HepG2 (cell line): ENCODE measurements at regions not wholly inside any gene's neighbourhood (a gene's known extent, or its start where the extent isn't known, plus 50 kb on each side); places are given as distances from the start of the nearest gene placed in this dataset.

Experiments used
- CHCHD3 ChIP-seq: sonication (generic); formaldehyde crosslinking; IDR thresholded peaks from 2 replicates; pipeline ENCODE4 v1.8.0; 2022; ENCODE audit warnings: mild to moderate bottlenecking, missing genetic modification reagents, moderate library complexity
- EP300 ChIP-seq, 3 experiments: sonication (generic) in 1 of 3; formaldehyde crosslinking in 1 of 3; IDR thresholded peaks; 2 replicates each; pipeline versions ENCODE4 v1.5.1 to v1.6.1; 2011 to 2020; ENCODE audit warnings: low read depth in 2 of 3, low read length in 2 of 3, borderline replicate concordance in 1 of 3, improper control_type of control experiment in 1 of 3, mild to moderate bottlenecking in 1 of 3, missing genetic modification reagents in 1 of 3, moderate library complexity in 1 of 3
- EZH2 ChIP-seq: conservative IDR thresholded peaks from 2 replicates; pipeline ENCODE4 v1.6.1; 2012; ENCODE audit warnings: mild to moderate bottlenecking, low read depth, low read length, moderate library complexity
- KLF6 ChIP-seq: IDR thresholded peaks from 2 replicates; pipeline ENCODE4 v1.8.0; 2016; ENCODE audit warnings: missing biosample characterization, missing genetic modification reagents
- MAFK ChIP-seq, 2 experiments: IDR thresholded peaks in 1 of 2; conservative IDR thresholded peaks in 1 of 2; 2 replicates each; pipeline ENCODE4 v1.6.1; 2011; ENCODE audit warnings: improper control_type of control experiment in 2 of 2, low read length in 2 of 2
- NFYB ChIP-seq: sonication (generic); formaldehyde crosslinking; IDR thresholded peaks from 2 replicates; pipeline ENCODE4 v1.4.0; 2020; ENCODE audit warnings: missing genetic modification reagents
- SALL2 ChIP-seq: sonication (generic); formaldehyde crosslinking; IDR thresholded peaks from 2 replicates; pipeline ENCODE4 v1.8.1; 2023; ENCODE audit warnings: mild to moderate bottlenecking, missing genetic modification reagents, inconsistent platforms
- SMAD1 ChIP-seq: sonication (generic); formaldehyde crosslinking; IDR thresholded peaks from 2 replicates; pipeline ENCODE4 v1.4.0; 2020; ENCODE audit warnings: missing genetic modification reagents, low read depth, mild to moderate bottlenecking, borderline replicate concordance
- ZNF850 ChIP-seq: sonication (generic); formaldehyde crosslinking; conservative IDR thresholded peaks from 2 replicates; pipeline ENCODE4 v1.9.0; 2021; ENCODE audit warnings: mild to moderate bottlenecking, missing genetic modification reagents
- TF ChIP-seq, protein P1 (sequence below): sonication (generic); formaldehyde crosslinking; IDR thresholded peaks from 2 replicates; pipeline ENCODE4 v1.4.0; 2020; ENCODE audit warnings: missing genetic modification reagents
- TF ChIP-seq, protein P2 (sequence below): sonication (generic); formaldehyde crosslinking; IDR thresholded peaks from 2 replicates; pipeline ENCODE4 v1.4.0; 2020; ENCODE audit warnings: missing genetic modification reagents
- TF ChIP-seq, protein P3 (sequence below): sonication (generic); formaldehyde crosslinking; IDR thresholded peaks from 2 replicates; pipeline ENCODE4 v1.4.0; 2020; ENCODE audit warnings: missing genetic modification reagents
- TF ChIP-seq, protein P4 (sequence below): sonication (generic); formaldehyde crosslinking; IDR thresholded peaks from 2 replicates; pipeline ENCODE4 v1.5.0; 2020; ENCODE audit warnings: mild to moderate bottlenecking, missing genetic modification reagents
- TF ChIP-seq, protein P5 (sequence below): sonication (generic); formaldehyde crosslinking; IDR thresholded peaks from 2 replicates; pipeline ENCODE4 v1.5.0; 2020; ENCODE audit warnings: mild to moderate bottlenecking, missing genetic modification reagents, moderate library complexity

DNA sequence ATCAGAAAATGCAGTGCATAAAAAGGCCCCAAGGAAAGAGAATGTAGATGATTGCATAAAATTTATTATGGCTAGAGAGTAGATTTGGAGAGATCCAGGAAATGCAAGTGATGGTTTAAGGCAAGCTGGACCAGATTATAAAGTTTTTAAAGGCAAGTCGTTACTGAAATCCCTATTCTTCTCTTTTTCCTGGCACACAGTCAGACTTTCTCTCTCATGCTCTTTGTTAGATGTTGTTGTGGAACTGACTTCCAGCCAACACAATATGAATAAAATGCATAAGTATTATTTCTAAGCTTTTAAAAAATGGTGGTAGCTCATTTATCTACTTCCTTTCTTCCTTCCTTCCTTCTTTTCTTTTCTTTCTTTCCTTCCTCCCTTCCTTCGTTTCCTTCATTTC is 1085.4 kb upstream of the CDH6 start:
- TF ChIP-seq MAFK (conservative IDR thresholded peaks at IDR 0.05 in 1 of 2, IDR thresholded peaks at IDR 0.05 in 1 of 2; ENCODE audit: low read length in 2 of 2) (no peak), SMAD1 (CRISPR knock-in tag) (no peak), CHCHD3 (no peak), SALL2 (CRISPR knock-in tag) (no peak), KLF6 (CRISPR knock-in tag) (no peak), ZNF850 (CRISPR knock-in tag) (no peak), EZH2 (no peak), EP300 (IDR thresholded peaks at IDR 0.05; ENCODE audit: low read depth in 2 of 2, low read length in 2 of 2) (no peak), EP300 (CRISPR knock-in tag; IDR thresholded peaks at IDR 0.05; ENCODE audit: borderline replicate concordance) (no peak), NFYB (CRISPR knock-in tag) (no peak)
- TF ChIP-seq, protein P1, sequence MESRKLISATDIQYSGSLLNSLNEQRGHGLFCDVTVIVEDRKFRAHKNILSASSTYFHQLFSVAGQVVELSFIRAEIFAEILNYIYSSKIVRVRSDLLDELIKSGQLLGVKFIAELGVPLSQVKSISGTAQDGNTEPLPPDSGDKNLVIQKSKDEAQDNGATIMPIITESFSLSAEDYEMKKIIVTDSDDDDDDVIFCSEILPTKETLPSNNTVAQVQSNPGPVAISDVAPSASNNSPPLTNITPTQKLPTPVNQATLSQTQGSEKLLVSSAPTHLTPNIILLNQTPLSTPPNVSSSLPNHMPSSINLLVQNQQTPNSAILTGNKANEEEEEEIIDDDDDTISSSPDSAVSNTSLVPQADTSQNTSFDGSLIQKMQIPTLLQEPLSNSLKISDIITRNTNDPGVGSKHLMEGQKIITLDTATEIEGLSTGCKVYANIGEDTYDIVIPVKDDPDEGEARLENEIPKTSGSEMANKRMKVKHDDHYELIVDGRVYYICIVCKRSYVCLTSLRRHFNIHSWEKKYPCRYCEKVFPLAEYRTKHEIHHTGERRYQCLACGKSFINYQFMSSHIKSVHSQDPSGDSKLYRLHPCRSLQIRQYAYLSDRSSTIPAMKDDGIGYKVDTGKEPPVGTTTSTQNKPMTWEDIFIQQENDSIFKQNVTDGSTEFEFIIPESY (CRISPR knock-in tag) = no peak
- TF ChIP-seq, protein P2, sequence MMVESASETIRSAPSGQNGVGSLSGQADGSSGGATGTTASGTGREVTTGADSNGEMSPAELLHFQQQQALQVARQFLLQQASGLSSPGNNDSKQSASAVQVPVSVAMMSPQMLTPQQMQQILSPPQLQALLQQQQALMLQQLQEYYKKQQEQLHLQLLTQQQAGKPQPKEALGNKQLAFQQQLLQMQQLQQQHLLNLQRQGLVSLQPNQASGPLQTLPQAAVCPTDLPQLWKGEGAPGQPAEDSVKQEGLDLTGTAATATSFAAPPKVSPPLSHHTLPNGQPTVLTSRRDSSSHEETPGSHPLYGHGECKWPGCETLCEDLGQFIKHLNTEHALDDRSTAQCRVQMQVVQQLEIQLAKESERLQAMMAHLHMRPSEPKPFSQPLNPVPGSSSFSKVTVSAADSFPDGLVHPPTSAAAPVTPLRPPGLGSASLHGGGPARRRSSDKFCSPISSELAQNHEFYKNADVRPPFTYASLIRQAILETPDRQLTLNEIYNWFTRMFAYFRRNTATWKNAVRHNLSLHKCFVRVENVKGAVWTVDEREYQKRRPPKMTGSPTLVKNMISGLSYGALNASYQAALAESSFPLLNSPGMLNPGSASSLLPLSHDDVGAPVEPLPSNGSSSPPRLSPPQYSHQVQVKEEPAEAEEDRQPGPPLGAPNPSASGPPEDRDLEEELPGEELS (CRISPR knock-in tag) = no peak
- TF ChIP-seq, protein P3, sequence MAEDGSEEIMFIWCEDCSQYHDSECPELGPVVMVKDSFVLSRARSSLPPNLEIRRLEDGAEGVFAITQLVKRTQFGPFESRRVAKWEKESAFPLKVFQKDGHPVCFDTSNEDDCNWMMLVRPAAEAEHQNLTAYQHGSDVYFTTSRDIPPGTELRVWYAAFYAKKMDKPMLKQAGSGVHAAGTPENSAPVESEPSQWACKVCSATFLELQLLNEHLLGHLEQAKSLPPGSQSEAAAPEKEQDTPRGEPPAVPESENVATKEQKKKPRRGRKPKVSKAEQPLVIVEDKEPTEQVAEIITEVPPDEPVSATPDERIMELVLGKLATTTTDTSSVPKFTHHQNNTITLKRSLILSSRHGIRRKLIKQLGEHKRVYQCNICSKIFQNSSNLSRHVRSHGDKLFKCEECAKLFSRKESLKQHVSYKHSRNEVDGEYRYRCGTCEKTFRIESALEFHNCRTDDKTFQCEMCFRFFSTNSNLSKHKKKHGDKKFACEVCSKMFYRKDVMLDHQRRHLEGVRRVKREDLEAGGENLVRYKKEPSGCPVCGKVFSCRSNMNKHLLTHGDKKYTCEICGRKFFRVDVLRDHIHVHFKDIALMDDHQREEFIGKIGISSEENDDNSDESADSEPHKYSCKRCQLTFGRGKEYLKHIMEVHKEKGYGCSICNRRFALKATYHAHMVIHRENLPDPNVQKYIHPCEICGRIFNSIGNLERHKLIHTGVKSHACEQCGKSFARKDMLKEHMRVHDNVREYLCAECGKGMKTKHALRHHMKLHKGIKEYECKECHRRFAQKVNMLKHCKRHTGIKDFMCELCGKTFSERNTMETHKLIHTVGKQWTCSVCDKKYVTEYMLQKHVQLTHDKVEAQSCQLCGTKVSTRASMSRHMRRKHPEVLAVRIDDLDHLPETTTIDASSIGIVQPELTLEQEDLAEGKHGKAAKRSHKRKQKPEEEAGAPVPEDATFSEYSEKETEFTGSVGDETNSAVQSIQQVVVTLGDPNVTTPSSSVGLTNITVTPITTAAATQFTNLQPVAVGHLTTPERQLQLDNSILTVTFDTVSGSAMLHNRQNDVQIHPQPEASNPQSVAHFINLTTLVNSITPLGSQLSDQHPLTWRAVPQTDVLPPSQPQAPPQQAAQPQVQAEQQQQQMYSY (CRISPR knock-in tag) = no peak
- TF ChIP-seq, protein P4, sequence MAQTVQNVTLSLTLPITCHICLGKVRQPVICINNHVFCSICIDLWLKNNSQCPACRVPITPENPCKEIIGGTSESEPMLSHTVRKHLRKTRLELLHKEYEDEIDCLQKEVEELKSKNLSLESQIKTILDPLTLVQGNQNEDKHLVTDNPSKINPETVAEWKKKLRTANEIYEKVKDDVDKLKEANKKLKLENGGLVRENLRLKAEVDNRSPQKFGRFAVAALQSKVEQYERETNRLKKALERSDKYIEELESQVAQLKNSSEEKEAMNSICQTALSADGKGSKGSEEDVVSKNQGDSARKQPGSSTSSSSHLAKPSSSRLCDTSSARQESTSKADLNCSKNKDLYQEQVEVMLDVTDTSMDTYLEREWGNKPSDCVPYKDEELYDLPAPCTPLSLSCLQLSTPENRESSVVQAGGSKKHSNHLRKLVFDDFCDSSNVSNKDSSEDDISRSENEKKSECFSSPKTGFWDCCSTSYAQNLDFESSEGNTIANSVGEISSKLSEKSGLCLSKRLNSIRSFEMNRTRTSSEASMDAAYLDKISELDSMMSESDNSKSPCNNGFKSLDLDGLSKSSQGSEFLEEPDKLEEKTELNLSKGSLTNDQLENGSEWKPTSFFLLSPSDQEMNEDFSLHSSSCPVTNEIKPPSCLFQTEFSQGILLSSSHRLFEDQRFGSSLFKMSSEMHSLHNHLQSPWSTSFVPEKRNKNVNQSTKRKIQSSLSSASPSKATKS (CRISPR knock-in tag) = no peak
- TF ChIP-seq, protein P5, sequence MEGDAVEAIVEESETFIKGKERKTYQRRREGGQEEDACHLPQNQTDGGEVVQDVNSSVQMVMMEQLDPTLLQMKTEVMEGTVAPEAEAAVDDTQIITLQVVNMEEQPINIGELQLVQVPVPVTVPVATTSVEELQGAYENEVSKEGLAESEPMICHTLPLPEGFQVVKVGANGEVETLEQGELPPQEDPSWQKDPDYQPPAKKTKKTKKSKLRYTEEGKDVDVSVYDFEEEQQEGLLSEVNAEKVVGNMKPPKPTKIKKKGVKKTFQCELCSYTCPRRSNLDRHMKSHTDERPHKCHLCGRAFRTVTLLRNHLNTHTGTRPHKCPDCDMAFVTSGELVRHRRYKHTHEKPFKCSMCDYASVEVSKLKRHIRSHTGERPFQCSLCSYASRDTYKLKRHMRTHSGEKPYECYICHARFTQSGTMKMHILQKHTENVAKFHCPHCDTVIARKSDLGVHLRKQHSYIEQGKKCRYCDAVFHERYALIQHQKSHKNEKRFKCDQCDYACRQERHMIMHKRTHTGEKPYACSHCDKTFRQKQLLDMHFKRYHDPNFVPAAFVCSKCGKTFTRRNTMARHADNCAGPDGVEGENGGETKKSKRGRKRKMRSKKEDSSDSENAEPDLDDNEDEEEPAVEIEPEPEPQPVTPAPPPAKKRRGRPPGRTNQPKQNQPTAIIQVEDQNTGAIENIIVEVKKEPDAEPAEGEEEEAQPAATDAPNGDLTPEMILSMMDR (CRISPR knock-in tag) = no peak
